GM12878 (cell line): ENCODE measurements at regions not wholly inside any gene's neighbourhood (a gene's known extent, or its start where the extent isn't known, plus 50 kb on each side); places are given as distances from the start of the nearest gene placed in this dataset.

ENCODE experiments used
- ATAC-seq: fragments of 200-7000 bp; cut with Tn5 transposase; 3 replicates; pipeline ENCODE4 v1.9.1; 2020; ENCODE audit warnings: mild to moderate bottlenecking, moderate library complexity
- BruUV-seq: library from RNA; stranded (reverse); fragments of 400-500 nt; replicated peaks from 2 replicates; lab custom pipeline; 2021; lab: Mats Ljungman, UMichigan
- CTCF ChIA-PET: fragments of 300-600 bp; sonication (Branson Sonifier 250); formaldehyde crosslinking; extraction: SDS; loops from one replicate; lab custom pipeline; 2021; ENCODE audit warnings: inconsistent platforms; lab: Yijun Ruan, JAX
- POLR2A ChIA-PET: fragments of 350-600 bp; formaldehyde crosslinking; extraction: SDS; loops from one replicate; lab custom pipeline; 2021; ENCODE audit warnings: inconsistent platforms; lab: Charles Lee
- RAD21 ChIA-PET: fragments of 300-600 bp; sonication (Branson Sonifier 250); formaldehyde crosslinking; loops from one replicate; lab custom pipeline; 2023; ENCODE audit warnings: antibody characterized with exemption; ENCODE audit not compliant: unreplicated experiment; lab: Charles Lee
- SMC1A ChIA-PET: fragments of 300-600 bp; sonication (Branson Sonifier 250); formaldehyde crosslinking; loops from one replicate; lab custom pipeline; 2023; ENCODE audit not compliant: unreplicated experiment, uncharacterized antibody; lab: Charles Lee
- DNase-seq: peaks from one replicate; pipeline ENCODE4 v3.0.0-alpha.2; 2011; ENCODE audit warnings: low read depth, low spot score
- FAIRE-seq: peaks from 3 replicates; lab custom pipeline; 2011; peaks lifted over from hg19 to GRCh38; lab: Jason Lieb, UNC
- H2AFZ ChIP-seq: 2 replicates; pipeline ENCODE4 v1.6.0; 2011; ENCODE audit warnings: low read depth, low read length, control low read depth; ENCODE audit not compliant: control insufficient read depth
- H3K27ac ChIP-seq: 2 replicates; pipeline ENCODE4 v1.5.1; 2011; ENCODE audit warnings: control low read depth; ENCODE audit not compliant: control insufficient read depth, insufficient read depth
- H3K27me3 ChIP-seq, 2 experiments: replicated peaks in 1 of 2; 2 replicates each; pipeline versions ENCODE4 v1.6.0 to v1.6.1; 2011; ENCODE audit warnings: low read length in 1 of 2; ENCODE audit not compliant: control insufficient read depth in 2 of 2, insufficient read depth in 2 of 2
- H3K36me3 ChIP-seq, 2 experiments: 2 replicates each; pipeline ENCODE4 v1.5.1; 2011; ENCODE audit warnings: low read length in 1 of 2; ENCODE audit not compliant: control insufficient read depth in 2 of 2, insufficient read depth in 2 of 2
- H3K4me1 ChIP-seq: 2 replicates; pipeline ENCODE4 v1.6.1; 2011; ENCODE audit warnings: mild to moderate bottlenecking, low read length, moderate library complexity, mixed read lengths; ENCODE audit not compliant: control insufficient read depth, insufficient read depth
- H3K4me2 ChIP-seq: 2 replicates; pipeline ENCODE4 v1.6.0; 2011; ENCODE audit warnings: control low read depth; ENCODE audit not compliant: control insufficient read depth, insufficient read depth
- H3K4me3 ChIP-seq: fragments of 200-600 bp; sonication (generic); 2 replicates; pipeline ENCODE4 v1.5.1; 2016
- H3K79me2 ChIP-seq: 2 replicates; pipeline ENCODE4 v1.6.0; 2011; ENCODE audit warnings: low read length; ENCODE audit not compliant: control insufficient read depth, insufficient read depth
- H3K9ac ChIP-seq: 2 replicates; pipeline ENCODE4 v1.8.0; 2011; ENCODE audit warnings: low read length, control low read depth, mixed read lengths; ENCODE audit not compliant: control insufficient read depth, insufficient read depth
- H3K9me3 ChIP-seq: replicated peaks from 3 replicates; pipeline ENCODE4 v1.5.1; 2011; ENCODE audit warnings: mild to moderate bottlenecking, low read length; ENCODE audit not compliant: control insufficient read depth, insufficient read depth
- H4K20me1 ChIP-seq: 2 replicates; pipeline ENCODE4 v1.6.0; 2011; ENCODE audit not compliant: control insufficient read depth, insufficient read depth
- EGR1 ChIP-seq, 2 experiments: IDR thresholded peaks; 1 replicate in 1 of 2; 2 replicates in 1 of 2; pipeline ENCODE4 v1.6.1; 2011 to 2012; ENCODE audit warnings: low read depth in 2 of 2, low read length in 2 of 2, borderline replicate concordance in 1 of 2, mild to moderate bottlenecking in 1 of 2, moderate library complexity in 1 of 2
- ETV6 ChIP-seq, 2 experiments: fragments of 450-650 bp in 1 of 2; IDR thresholded peaks in 1 of 2; conservative IDR thresholded peaks in 1 of 2; 2 replicates each; pipeline ENCODE4 v1.6.1; 2014; ENCODE audit warnings: antibody characterized with exemption in 1 of 2, borderline replicate concordance in 1 of 2, low read depth in 1 of 2, mild to moderate bottlenecking in 1 of 2, moderate library complexity in 1 of 2
- FOXK2 ChIP-seq: fragments of 450-650 bp; IDR thresholded peaks from 2 replicates; pipeline ENCODE4 v1.6.1; 2017; ENCODE audit warnings: mild to moderate bottlenecking, moderate library complexity
- NR2F1 ChIP-seq: fragments of 450-650 bp; conservative IDR thresholded peaks from 2 replicates; pipeline ENCODE4 v1.6.1; 2017; ENCODE audit warnings: mild to moderate bottlenecking
- RELA ChIP-seq: fragments of 450-650 bp; IDR thresholded peaks from 2 replicates; pipeline ENCODE4 v1.8.0; 2014; ENCODE audit warnings: borderline replicate concordance; ENCODE audit not compliant: partially characterized antibody
- SIN3A ChIP-seq: IDR thresholded peaks from 2 replicates; pipeline ENCODE4 v1.6.1; 2012; ENCODE audit warnings: low read depth, low read length, improper control_type of control experiment
- STAT1 ChIP-seq: fragments of 450-650 bp; conservative IDR thresholded peaks from 2 replicates; pipeline ENCODE4 v1.6.1; 2014; ENCODE audit warnings: antibody characterized with exemption, mild to moderate bottlenecking
- STAT3 ChIP-seq: IDR thresholded peaks from 2 replicates; pipeline ENCODE4 v1.6.1; 2011; ENCODE audit warnings: low read depth, low read length, improper control_type of control experiment
- SUPT20H ChIP-seq: IDR thresholded peaks from 2 replicates; pipeline ENCODE4 v1.6.1; 2011; ENCODE audit warnings: low read depth, mild to moderate bottlenecking, low read length, moderate library complexity, borderline replicate concordance; ENCODE audit not compliant: control insufficient read depth
- WGBS: methylation state at CpG from one replicate; pipeline ENCODE4 v1.1.6; 2016; ENCODE audit warnings: low lambda C conversion rate; ENCODE audit not compliant: insufficient replicate concordance, insufficient coverage; ENCODE audit errors: missing lambda C conversion rate; 5-methylcytosine and 5-hydroxymethylcytosine counted together
- in situ Hi-C: fragments of 300-500 bp; cut with MboI; formaldehyde crosslinking; loops from 9 replicates; pipeline ENCODE4 v1.14.3; 2018; ENCODE audit warnings: mixed read lengths
- intact Hi-C: fragments of 100-400 bp; cut with micrococcal nuclease; formaldehyde crosslinking; loops from one replicate; pipeline ENCODE4 v1.14.2; 2022; ENCODE audit not compliant: unreplicated experiment
- TF ChIP-seq, protein P1 (sequence below): IDR thresholded peaks from 2 replicates; pipeline ENCODE4 v1.6.1; 2012; ENCODE audit warnings: low read depth, low read length, improper control_type of control experiment
- TF ChIP-seq, protein P2 (sequence below), 3 experiments: IDR thresholded peaks in 2 of 3; conservative IDR thresholded peaks in 1 of 3; 2 replicates each; pipeline ENCODE4 v1.5.1; 2011; ENCODE audit warnings: low read depth in 3 of 3, low read length in 3 of 3, mild to moderate bottlenecking in 3 of 3, control low read depth in 2 of 3, moderate library complexity in 2 of 3, inconsistent platforms in 1 of 3, mixed read lengths in 1 of 3; ENCODE audit not compliant: control insufficient read depth in 2 of 3, insufficient read depth in 1 of 3; ENCODE audit errors: extremely low read depth in 1 of 3
- TF ChIP-seq, protein P3 (sequence below): fragments of 450-650 bp; IDR thresholded peaks from 2 replicates; pipeline ENCODE4 v1.6.1; 2017; ENCODE audit warnings: mild to moderate bottlenecking, moderate library complexity
- TF ChIP-seq, protein P4 (sequence below): fragments of 450-650 bp; conservative IDR thresholded peaks from 2 replicates; pipeline ENCODE4 v1.6.1; 2017; ENCODE audit warnings: mild to moderate bottlenecking, moderate library complexity

DNA sequence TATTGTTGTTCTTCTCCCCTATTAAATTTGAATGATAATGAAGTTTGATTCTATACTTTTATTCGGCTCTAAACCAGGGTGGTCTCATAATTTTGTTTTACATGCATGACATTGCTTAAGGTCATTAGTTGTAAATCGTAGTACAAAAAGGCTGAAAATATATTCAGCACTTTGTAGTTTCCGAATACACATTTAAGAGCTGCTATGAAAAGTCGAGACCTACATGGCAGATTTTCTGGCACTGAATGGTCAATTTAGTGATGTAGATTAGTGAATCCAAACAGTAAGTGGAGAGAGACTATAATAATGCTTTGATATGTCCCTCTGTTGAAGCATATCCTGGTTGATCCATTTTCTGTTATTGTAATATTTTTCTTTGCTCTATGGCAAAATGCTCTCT, 254.0 kb upstream of the SOX2 start:
- no TSS peak for BruUV-seq
- Histone ChIP-seq H3K27ac (no peak overlapping the region), H2AFZ (no peak overlapping the region), H3K4me3 (no peak overlapping the region), H3K27me3 (no peaks in the 10 kb centered on the region), H3K9me3 (no peaks in the 10 kb centered on the region), H3K9ac (no peak overlapping the region), H3K79me2 (no peaks in the 10 kb centered on the region), H3K4me2 (no peak overlapping the region), H3K4me1 (no peaks in the 10 kb centered on the region), H4K20me1 (no peaks in the 10 kb centered on the region), H3K36me3 (no peaks in the 10 kb centered on the region)
- DNase-seq (no peak), FAIRE-seq (no peak), ATAC-seq (no peak)
- in situ Hi-C loops (no loop called here), intact Hi-C loops (no loop called here)
- SMC1A ChIA-PET: no interaction called here
- RAD21 ChIA-PET: no interaction called here
- CTCF ChIA-PET: no interaction called here
- 14% methylated on average over 4 of the region's 4 CpGs for WGBS
- POLR2A ChIA-PET: no interaction called here
- no peak for TF ChIP-seq RELA
- no peak for TF ChIP-seq SUPT20H
- TF ChIP-seq ETV6 (conservative IDR thresholded peaks at IDR 0.05 in 1 of 2, IDR thresholded peaks at IDR 0.05 in 1 of 2; ENCODE audit: borderline replicate concordance in 1 of 2, low read depth in 1 of 2): no peak
- TF ChIP-seq STAT1: no peak
- TF ChIP-seq EGR1 (IDR thresholded peaks at IDR 0.05; ENCODE audit: borderline replicate concordance in 1 of 2, low read depth in 2 of 2, low read length in 2 of 2): no peak
- TF ChIP-seq, protein P1, sequence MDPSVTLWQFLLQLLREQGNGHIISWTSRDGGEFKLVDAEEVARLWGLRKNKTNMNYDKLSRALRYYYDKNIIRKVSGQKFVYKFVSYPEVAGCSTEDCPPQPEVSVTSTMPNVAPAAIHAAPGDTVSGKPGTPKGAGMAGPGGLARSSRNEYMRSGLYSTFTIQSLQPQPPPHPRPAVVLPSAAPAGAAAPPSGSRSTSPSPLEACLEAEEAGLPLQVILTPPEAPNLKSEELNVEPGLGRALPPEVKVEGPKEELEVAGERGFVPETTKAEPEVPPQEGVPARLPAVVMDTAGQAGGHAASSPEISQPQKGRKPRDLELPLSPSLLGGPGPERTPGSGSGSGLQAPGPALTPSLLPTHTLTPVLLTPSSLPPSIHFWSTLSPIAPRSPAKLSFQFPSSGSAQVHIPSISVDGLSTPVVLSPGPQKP: no peak
- TF ChIP-seq, protein P2, sequence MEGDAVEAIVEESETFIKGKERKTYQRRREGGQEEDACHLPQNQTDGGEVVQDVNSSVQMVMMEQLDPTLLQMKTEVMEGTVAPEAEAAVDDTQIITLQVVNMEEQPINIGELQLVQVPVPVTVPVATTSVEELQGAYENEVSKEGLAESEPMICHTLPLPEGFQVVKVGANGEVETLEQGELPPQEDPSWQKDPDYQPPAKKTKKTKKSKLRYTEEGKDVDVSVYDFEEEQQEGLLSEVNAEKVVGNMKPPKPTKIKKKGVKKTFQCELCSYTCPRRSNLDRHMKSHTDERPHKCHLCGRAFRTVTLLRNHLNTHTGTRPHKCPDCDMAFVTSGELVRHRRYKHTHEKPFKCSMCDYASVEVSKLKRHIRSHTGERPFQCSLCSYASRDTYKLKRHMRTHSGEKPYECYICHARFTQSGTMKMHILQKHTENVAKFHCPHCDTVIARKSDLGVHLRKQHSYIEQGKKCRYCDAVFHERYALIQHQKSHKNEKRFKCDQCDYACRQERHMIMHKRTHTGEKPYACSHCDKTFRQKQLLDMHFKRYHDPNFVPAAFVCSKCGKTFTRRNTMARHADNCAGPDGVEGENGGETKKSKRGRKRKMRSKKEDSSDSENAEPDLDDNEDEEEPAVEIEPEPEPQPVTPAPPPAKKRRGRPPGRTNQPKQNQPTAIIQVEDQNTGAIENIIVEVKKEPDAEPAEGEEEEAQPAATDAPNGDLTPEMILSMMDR (IDR thresholded peaks at IDR 0.05 in 2 of 3, conservative IDR thresholded peaks at IDR 0.05 in 1 of 3; ENCODE audit: control insufficient read depth in 2 of 3, extremely low read depth in 1 of 3, insufficient read depth in 1 of 3, low read depth in 3 of 3, low read length in 3 of 3): no peak
- TF ChIP-seq, protein P3, sequence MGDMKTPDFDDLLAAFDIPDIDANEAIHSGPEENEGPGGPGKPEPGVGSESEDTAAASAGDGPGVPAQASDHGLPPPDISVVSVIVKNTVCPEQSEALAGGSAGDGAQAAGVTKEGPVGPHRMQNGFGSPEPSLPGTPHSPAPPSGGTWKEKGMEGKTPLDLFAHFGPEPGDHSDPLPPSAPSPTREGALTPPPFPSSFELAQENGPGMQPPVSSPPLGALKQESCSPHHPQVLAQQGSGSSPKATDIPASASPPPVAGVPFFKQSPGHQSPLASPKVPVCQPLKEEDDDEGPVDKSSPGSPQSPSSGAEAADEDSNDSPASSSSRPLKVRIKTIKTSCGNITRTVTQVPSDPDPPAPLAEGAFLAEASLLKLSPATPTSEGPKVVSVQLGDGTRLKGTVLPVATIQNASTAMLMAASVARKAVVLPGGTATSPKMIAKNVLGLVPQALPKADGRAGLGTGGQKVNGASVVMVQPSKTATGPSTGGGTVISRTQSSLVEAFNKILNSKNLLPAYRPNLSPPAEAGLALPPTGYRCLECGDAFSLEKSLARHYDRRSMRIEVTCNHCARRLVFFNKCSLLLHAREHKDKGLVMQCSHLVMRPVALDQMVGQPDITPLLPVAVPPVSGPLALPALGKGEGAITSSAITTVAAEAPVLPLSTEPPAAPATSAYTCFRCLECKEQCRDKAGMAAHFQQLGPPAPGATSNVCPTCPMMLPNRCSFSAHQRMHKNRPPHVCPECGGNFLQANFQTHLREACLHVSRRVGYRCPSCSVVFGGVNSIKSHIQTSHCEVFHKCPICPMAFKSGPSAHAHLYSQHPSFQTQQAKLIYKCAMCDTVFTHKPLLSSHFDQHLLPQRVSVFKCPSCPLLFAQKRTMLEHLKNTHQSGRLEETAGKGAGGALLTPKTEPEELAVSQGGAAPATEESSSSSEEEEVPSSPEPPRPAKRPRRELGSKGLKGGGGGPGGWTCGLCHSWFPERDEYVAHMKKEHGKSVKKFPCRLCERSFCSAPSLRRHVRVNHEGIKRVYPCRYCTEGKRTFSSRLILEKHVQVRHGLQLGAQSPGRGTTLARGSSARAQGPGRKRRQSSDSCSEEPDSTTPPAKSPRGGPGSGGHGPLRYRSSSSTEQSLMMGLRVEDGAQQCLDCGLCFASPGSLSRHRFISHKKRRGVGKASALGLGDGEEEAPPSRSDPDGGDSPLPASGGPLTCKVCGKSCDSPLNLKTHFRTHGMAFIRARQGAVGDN: no peak
- TF ChIP-seq STAT3: no peak
- TF ChIP-seq, protein P4, sequence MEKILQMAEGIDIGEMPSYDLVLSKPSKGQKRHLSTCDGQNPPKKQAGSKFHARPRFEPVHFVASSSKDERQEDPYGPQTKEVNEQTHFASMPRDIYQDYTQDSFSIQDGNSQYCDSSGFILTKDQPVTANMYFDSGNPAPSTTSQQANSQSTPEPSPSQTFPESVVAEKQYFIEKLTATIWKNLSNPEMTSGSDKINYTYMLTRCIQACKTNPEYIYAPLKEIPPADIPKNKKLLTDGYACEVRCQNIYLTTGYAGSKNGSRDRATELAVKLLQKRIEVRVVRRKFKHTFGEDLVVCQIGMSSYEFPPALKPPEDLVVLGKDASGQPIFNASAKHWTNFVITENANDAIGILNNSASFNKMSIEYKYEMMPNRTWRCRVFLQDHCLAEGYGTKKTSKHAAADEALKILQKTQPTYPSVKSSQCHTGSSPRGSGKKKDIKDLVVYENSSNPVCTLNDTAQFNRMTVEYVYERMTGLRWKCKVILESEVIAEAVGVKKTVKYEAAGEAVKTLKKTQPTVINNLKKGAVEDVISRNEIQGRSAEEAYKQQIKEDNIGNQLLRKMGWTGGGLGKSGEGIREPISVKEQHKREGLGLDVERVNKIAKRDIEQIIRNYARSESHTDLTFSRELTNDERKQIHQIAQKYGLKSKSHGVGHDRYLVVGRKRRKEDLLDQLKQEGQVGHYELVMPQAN: no peak
- TF ChIP-seq SIN3A: no peak
- no peak for TF ChIP-seq NR2F1
- TF ChIP-seq FOXK2: no peak
